ENCODE measurements at regions not wholly inside any gene's neighbourhood (a gene's known extent, or its start where the extent isn't known, plus 50 kb on each side); places are given as distances from the start of the nearest gene placed in this dataset.

DNA sequence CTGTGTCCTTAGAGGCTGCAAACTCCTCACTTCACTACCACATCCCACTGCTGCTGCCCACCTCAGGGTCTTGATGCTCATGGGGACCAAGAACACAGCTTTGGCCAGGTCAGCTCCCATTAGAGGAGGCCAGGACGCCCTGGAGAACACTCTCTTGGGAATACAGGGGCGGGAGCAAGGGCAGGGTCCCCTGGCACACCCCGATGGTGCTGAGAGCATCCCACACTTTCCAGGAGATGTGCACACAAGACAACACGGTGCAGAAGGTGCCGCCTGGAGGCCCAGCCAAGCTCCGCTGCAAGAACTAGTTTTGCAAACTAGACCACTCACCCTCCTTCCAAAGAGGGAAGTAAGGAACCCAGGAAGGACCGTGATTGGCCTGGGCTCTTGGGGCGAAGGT is 304.4 kb upstream of the SALL3 start:
- TF ChIP-seq, protein P1, sequence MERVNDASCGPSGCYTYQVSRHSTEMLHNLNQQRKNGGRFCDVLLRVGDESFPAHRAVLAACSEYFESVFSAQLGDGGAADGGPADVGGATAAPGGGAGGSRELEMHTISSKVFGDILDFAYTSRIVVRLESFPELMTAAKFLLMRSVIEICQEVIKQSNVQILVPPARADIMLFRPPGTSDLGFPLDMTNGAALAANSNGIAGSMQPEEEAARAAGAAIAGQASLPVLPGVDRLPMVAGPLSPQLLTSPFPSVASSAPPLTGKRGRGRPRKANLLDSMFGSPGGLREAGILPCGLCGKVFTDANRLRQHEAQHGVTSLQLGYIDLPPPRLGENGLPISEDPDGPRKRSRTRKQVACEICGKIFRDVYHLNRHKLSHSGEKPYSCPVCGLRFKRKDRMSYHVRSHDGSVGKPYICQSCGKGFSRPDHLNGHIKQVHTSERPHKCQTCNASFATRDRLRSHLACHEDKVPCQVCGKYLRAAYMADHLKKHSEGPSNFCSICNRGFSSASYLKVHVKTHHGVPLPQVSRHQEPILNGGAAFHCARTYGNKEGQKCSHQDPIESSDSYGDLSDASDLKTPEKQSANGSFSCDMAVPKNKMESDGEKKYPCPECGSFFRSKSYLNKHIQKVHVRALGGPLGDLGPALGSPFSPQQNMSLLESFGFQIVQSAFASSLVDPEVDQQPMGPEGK (CRISPR knock-in tag; IDR thresholded peaks at IDR 0.05; ENCODE audit: borderline replicate concordance) = no peak
- no peak for TF ChIP-seq ESRRG (CRISPR knock-in tag; IDR thresholded peaks at IDR 0.05)
